Mesenchymal stem cell (in vitro differentiated cells and primary cell): ENCODE measurements at regions not wholly inside any gene's neighbourhood (a gene's known extent, or its start where the extent isn't known, plus 50 kb on each side); places are given as distances from the start of the nearest gene placed in this dataset.

Source experiments
- DNase-seq: peaks from one replicate; pipeline ENCODE4 v3.0.0-alpha.2; 2013
- H2AFZ ChIP-seq: one replicate; pipeline ENCODE4 v1.6.1; 2013; ENCODE audit warnings: low read depth, mild to moderate bottlenecking, control low read depth, inconsistent platforms, low read length, moderate library complexity
- H2AK5ac ChIP-seq: 2 replicates; pipeline ENCODE4 v1.6.1; 2013; ENCODE audit warnings: low read length, moderate library complexity, mild to moderate bottlenecking, inconsistent platforms; ENCODE audit not compliant: severe bottlenecking
- H2BK120ac ChIP-seq: one replicate; pipeline ENCODE4 v1.6.1; 2013; ENCODE audit warnings: low read depth, mild to moderate bottlenecking, inconsistent platforms, low read length, moderate library complexity
- H2BK12ac ChIP-seq, 2 experiments: one replicate each; pipeline ENCODE4 v1.6.1; 2013; ENCODE audit warnings: inconsistent platforms in 2 of 2, low read length in 2 of 2, mild to moderate bottlenecking in 2 of 2, moderate library complexity in 2 of 2, control low read depth in 1 of 2
- H2BK15ac ChIP-seq: one replicate; pipeline ENCODE4 v1.6.1; 2013; ENCODE audit warnings: mild to moderate bottlenecking, low read depth, inconsistent platforms; ENCODE audit not compliant: poor library complexity, severe bottlenecking
- H2BK5ac ChIP-seq: 2 replicates; pipeline ENCODE4 v1.6.1; 2013; ENCODE audit warnings: low read depth, mild to moderate bottlenecking, low read length, control low read depth, inconsistent platforms; ENCODE audit not compliant: poor library complexity, severe bottlenecking
- H3K14ac ChIP-seq, 2 experiments: one replicate each; pipeline ENCODE4 v1.6.1; 2013; ENCODE audit warnings: inconsistent platforms in 2 of 2, low read length in 2 of 2, control low read depth in 1 of 2, mild to moderate bottlenecking in 1 of 2, moderate library complexity in 1 of 2
- H3K18ac ChIP-seq, 2 experiments: one replicate each; pipeline ENCODE4 v1.6.1; 2013; ENCODE audit warnings: inconsistent platforms in 2 of 2, low read length in 2 of 2, control low read depth in 1 of 2, low read depth in 1 of 2, mild to moderate bottlenecking in 1 of 2
- H3K23ac ChIP-seq, 2 experiments: one replicate each; pipeline ENCODE4 v1.6.1; 2013; ENCODE audit warnings: inconsistent platforms in 2 of 2, low read length in 2 of 2, mild to moderate bottlenecking in 2 of 2, moderate library complexity in 2 of 2, control low read depth in 1 of 2
- H3K27ac ChIP-seq: 2 replicates; pipeline ENCODE4 v1.5.1; 2013; ENCODE audit warnings: mild to moderate bottlenecking, moderate library complexity, low read length, control low read depth, inconsistent platforms; ENCODE audit not compliant: poor library complexity, severe bottlenecking
- H3K27me3 ChIP-seq, 2 experiments: 2 replicates each; pipeline versions ENCODE4 v1.6.1 to v1.7.0; 2013; ENCODE audit warnings: low read length in 2 of 2, mild to moderate bottlenecking in 2 of 2, moderate library complexity in 2 of 2, control low read depth in 1 of 2, inconsistent platforms in 1 of 2; ENCODE audit not compliant: control insufficient read depth in 1 of 2, insufficient read depth in 1 of 2
- H3K36me3 ChIP-seq, 2 experiments: 2 replicates each; pipeline versions ENCODE4 v1.6.1 to v1.7.0; 2013; ENCODE audit warnings: low read length in 2 of 2, control low read depth in 1 of 2, inconsistent platforms in 1 of 2, low read depth in 1 of 2, mild to moderate bottlenecking in 1 of 2; ENCODE audit not compliant: insufficient read depth in 2 of 2, control insufficient read depth in 1 of 2
- H3K4ac ChIP-seq, 2 experiments: one replicate each; pipeline ENCODE4 v1.6.1; 2013; ENCODE audit warnings: inconsistent platforms in 2 of 2, low read length in 2 of 2, mild to moderate bottlenecking in 2 of 2, moderate library complexity in 2 of 2, control low read depth in 1 of 2, low read depth in 1 of 2
- H3K4me1 ChIP-seq: 2 replicates; pipeline ENCODE4 v1.6.1; 2013; ENCODE audit warnings: low read depth, low read length, control low read depth; ENCODE audit not compliant: control insufficient read depth, insufficient read depth
- H3K4me2 ChIP-seq: 2 replicates; pipeline ENCODE4 v1.6.1; 2013; ENCODE audit warnings: low read length, mild to moderate bottlenecking, inconsistent platforms; ENCODE audit not compliant: poor library complexity, severe bottlenecking
- H3K4me3 ChIP-seq, 2 experiments: 2 replicates each; pipeline versions ENCODE4 v1.5.1 to v1.7.0; 2013; ENCODE audit warnings: low read length in 2 of 2, mild to moderate bottlenecking in 2 of 2, control low read depth in 1 of 2, low read depth in 1 of 2; ENCODE audit not compliant: insufficient read depth in 1 of 2
- H3K79me1 ChIP-seq: replicated peaks from 2 replicates; pipeline ENCODE4 v1.6.1; 2013; ENCODE audit warnings: mild to moderate bottlenecking, control low read depth, low read length, inconsistent platforms; ENCODE audit not compliant: poor library complexity, severe bottlenecking
- H3K9ac ChIP-seq: 2 replicates; pipeline ENCODE4 v1.7.0; 2013; ENCODE audit warnings: mild to moderate bottlenecking, low read length, moderate library complexity
- H3K9me3 ChIP-seq: 2 replicates; pipeline ENCODE4 v1.7.0; 2013; ENCODE audit warnings: mild to moderate bottlenecking, low read length; ENCODE audit not compliant: control insufficient read depth
- H4K8ac ChIP-seq: one replicate; pipeline ENCODE4 v1.6.1; 2013; ENCODE audit warnings: inconsistent platforms, mild to moderate bottlenecking, low read length, moderate library complexity
- H4K91ac ChIP-seq: one replicate; pipeline ENCODE4 v1.6.1; 2013; ENCODE audit warnings: mild to moderate bottlenecking, low read length, inconsistent platforms
- WGBS: methylation state at CpG from one replicate; pipeline ENCODE4 v1.1.7; 2013; ENCODE audit warnings: mixed read lengths; 5-methylcytosine and 5-hydroxymethylcytosine counted together

GRCh38 chr10:8136736-8137135, 82.2 kb downstream of the GATA3 start:
- H2AFZ ChIP-seq = no peak overlapping the region
- no peak overlapping the region for H3K4me2 ChIP-seq
- no peak overlapping the region for H3K18ac ChIP-seq
- H4K8ac ChIP-seq = no peak overlapping the region
- H4K91ac ChIP-seq = no peak overlapping the region
- DNase-seq = no peak
- H3K9me3 ChIP-seq = peaks cover 3% of the 10 kb centered on the region
- H3K36me3 ChIP-seq = no peaks in the 10 kb centered on the region
- no peaks in the 10 kb centered on the region for H3K27me3 ChIP-seq
- H3K4me1 ChIP-seq = no peaks in the 10 kb centered on the region
- H2BK12ac ChIP-seq = no peak overlapping the region
- H2BK120ac ChIP-seq = no peak overlapping the region
- no peak overlapping the region for H3K14ac ChIP-seq
- H3K79me1 ChIP-seq = no peaks in the 10 kb centered on the region
- H2BK15ac ChIP-seq = no peak overlapping the region
- H2BK5ac ChIP-seq = no peak overlapping the region
- H2AK5ac ChIP-seq = no peak overlapping the region
- WGBS = 82% methylated on average over 2 of the region's 2 CpGs
- no peak overlapping the region for H3K27ac ChIP-seq
- H3K9ac ChIP-seq = no peak overlapping the region
- no peak overlapping the region for H3K4ac ChIP-seq
- no peak overlapping the region for H3K4me3 ChIP-seq
- H3K23ac ChIP-seq = no peak overlapping the region

GRCh38 chr10:8137272-8137681, 82.8 kb downstream of the GATA3 start:
- Histone ChIP-seq H3K27me3 (no peaks in the 10 kb centered on the region), H3K4me1 (no peaks in the 10 kb centered on the region), H2AK5ac (no peak overlapping the region), H3K23ac (no peak overlapping the region), H3K4ac (no peak overlapping the region), H2BK12ac (no peak overlapping the region), H2BK5ac (no peak overlapping the region), H3K79me1 (no peaks in the 10 kb centered on the region), H3K4me3 (no peak overlapping the region), H3K36me3 (no peaks in the 10 kb centered on the region), H3K4me2 (no peak overlapping the region), H3K14ac (no peak overlapping the region), H4K8ac (no peak overlapping the region), H2BK120ac (no peak overlapping the region), H3K9ac (no peak overlapping the region), H3K18ac (no peak overlapping the region), H3K9me3 (peaks cover 3% of the 10 kb centered on the region), H2AFZ (no peak overlapping the region), H4K91ac (no peak overlapping the region), H3K27ac (no peak overlapping the region), H2BK15ac (no peak overlapping the region)
- no peak for DNase-seq
- 85% methylated on average over 6 of the region's 6 CpGs for WGBS

- Histone ChIP-seq H3K4me3 (no peak overlapping the region), H3K14ac (no peak overlapping the region), H3K79me1 (no peaks in the 10 kb centered on the region), H2BK12ac (no peak overlapping the region), H3K4me2 (no peak overlapping the region), H2AFZ (no peak overlapping the region), H3K23ac (no peak overlapping the region), H2BK5ac (no peak overlapping the region), H3K4ac (no peak overlapping the region), H4K91ac (no peak overlapping the region), H3K9me3 (peaks cover 3% of the 10 kb centered on the region), H2AK5ac (no peak overlapping the region), H2BK120ac (no peak overlapping the region), H2BK15ac (no peak overlapping the region), H3K27me3 (no peaks in the 10 kb centered on the region), H3K36me3 (no peaks in the 10 kb centered on the region), H3K4me1 (no peaks in the 10 kb centered on the region), H3K27ac (no peak overlapping the region), H3K18ac (no peak overlapping the region), H3K9ac (no peak overlapping the region), H4K8ac (no peak overlapping the region)
- 75% methylated on average over 5 of the region's 6 CpGs for WGBS
- DNase-seq = no peak
Measured at GRCh38 chr10:8137726-8138125, 83.2 kb downstream of the GATA3 start.

- Histone ChIP-seq H2BK5ac (no peak overlapping the region), H3K36me3 (no peaks in the 10 kb centered on the region), H2BK120ac (no peak overlapping the region), H2BK15ac (no peak overlapping the region), H3K23ac (no peak overlapping the region), H3K4me3 (no peak overlapping the region), H3K9ac (no peak overlapping the region), H4K8ac (no peak overlapping the region), H3K79me1 (no peaks in the 10 kb centered on the region), H3K9me3 (peaks cover 3% of the 10 kb centered on the region), H2BK12ac (no peak overlapping the region), H3K27ac (no peak overlapping the region), H3K18ac (no peak overlapping the region), H3K4me1 (no peaks in the 10 kb centered on the region), H4K91ac (no peak overlapping the region), H3K27me3 (no peaks in the 10 kb centered on the region), H2AFZ (no peak overlapping the region), H3K14ac (no peak overlapping the region), H2AK5ac (no peak overlapping the region), H3K4ac (no peak overlapping the region), H3K4me2 (no peak overlapping the region)
- WGBS = 86% methylated on average over 1 of the region's 3 CpGs
- DNase-seq = peak; percentile 32
Measured at GRCh38 chr10:8138471-8138870, 84.0 kb downstream of the GATA3 start.
